ENCODE measurements at regions not wholly inside any gene's neighbourhood (a gene's known extent, or its start where the extent isn't known, plus 50 kb on each side); places are given as distances from the start of the nearest gene placed in this dataset.

- TF ChIP-seq, protein P1, sequence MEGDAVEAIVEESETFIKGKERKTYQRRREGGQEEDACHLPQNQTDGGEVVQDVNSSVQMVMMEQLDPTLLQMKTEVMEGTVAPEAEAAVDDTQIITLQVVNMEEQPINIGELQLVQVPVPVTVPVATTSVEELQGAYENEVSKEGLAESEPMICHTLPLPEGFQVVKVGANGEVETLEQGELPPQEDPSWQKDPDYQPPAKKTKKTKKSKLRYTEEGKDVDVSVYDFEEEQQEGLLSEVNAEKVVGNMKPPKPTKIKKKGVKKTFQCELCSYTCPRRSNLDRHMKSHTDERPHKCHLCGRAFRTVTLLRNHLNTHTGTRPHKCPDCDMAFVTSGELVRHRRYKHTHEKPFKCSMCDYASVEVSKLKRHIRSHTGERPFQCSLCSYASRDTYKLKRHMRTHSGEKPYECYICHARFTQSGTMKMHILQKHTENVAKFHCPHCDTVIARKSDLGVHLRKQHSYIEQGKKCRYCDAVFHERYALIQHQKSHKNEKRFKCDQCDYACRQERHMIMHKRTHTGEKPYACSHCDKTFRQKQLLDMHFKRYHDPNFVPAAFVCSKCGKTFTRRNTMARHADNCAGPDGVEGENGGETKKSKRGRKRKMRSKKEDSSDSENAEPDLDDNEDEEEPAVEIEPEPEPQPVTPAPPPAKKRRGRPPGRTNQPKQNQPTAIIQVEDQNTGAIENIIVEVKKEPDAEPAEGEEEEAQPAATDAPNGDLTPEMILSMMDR (IDR thresholded peaks at IDR 0.05; ENCODE audit: low read depth, low read length), result no peak
- TF ChIP-seq EZH2phosphoT487 (IDR thresholded peaks at IDR 0.05; ENCODE audit: low read depth), result no peak
Observed at GRCh38 chr11:97356144-97356543, 966.3 kb downstream of the JRKL start.

Data from OCI-LY3 (cell line).